Liver (tissue), 8 donors: ENCODE measurements at regions not wholly inside any gene's neighbourhood (a gene's known extent, or its start where the extent isn't known, plus 50 kb on each side); places are given as distances from the start of the nearest gene placed in this dataset.

Experiments
- DNase-seq: peaks from one replicate; pipeline ENCODE4 v3.0.0-alpha.2; 2017; ENCODE audit warnings: low spot score
- H3K27ac ChIP-seq, 2 donors: one replicate each; pipeline ENCODE4 v1.7.0; 2013; ENCODE audit warnings: inconsistent platforms in 2 of 2, low read length in 2 of 2, control low read depth in 1 of 2, low read depth in 1 of 2, mild to moderate bottlenecking in 1 of 2
- H3K27me3 ChIP-seq, 4 donors: one replicate each; pipeline versions ENCODE4 v1.6.1 to v1.7.0; 2013; ENCODE audit warnings: low read length in 3 of 4, inconsistent platforms in 1 of 4, mild to moderate bottlenecking in 1 of 4, moderate library complexity in 1 of 4; ENCODE audit not compliant: control insufficient read depth in 4 of 4, insufficient read depth in 4 of 4
- H3K36me3 ChIP-seq, 4 donors: one replicate each; pipeline versions ENCODE4 v1.6.1 to v1.7.0; 2013; ENCODE audit warnings: low read length in 3 of 4, mild to moderate bottlenecking in 3 of 4, low read depth in 1 of 4, moderate library complexity in 1 of 4; ENCODE audit not compliant: control insufficient read depth in 4 of 4, insufficient read depth in 3 of 4
- H3K4me1 ChIP-seq, 4 donors: one replicate each; pipeline versions ENCODE4 v1.6.1 to v1.7.0; 2013; ENCODE audit warnings: low read length in 3 of 4, mild to moderate bottlenecking in 3 of 4, moderate library complexity in 1 of 4; ENCODE audit not compliant: control insufficient read depth in 4 of 4, insufficient read depth in 4 of 4
- H3K4me3 ChIP-seq, 3 donors: one replicate each; pipeline versions ENCODE4 v1.6.1 to v1.7.0; 2013; ENCODE audit warnings: low read length in 3 of 3, control low read depth in 1 of 3, low read depth in 1 of 3, mild to moderate bottlenecking in 1 of 3
- H3K9ac ChIP-seq, 2 donors: one replicate each; pipeline ENCODE4 v1.7.0; 2013; ENCODE audit warnings: low read length in 2 of 2, mild to moderate bottlenecking in 2 of 2, moderate library complexity in 2 of 2, control low read depth in 1 of 2, low read depth in 1 of 2
- H3K9me3 ChIP-seq, 4 donors: one replicate each; pipeline versions ENCODE4 v1.6.1 to v1.7.0; 2013; ENCODE audit warnings: low read length in 3 of 4; ENCODE audit not compliant: control insufficient read depth in 4 of 4
- ATF3 ChIP-seq: IDR thresholded peaks from 2 replicates; pipeline ENCODE4 v1.6.1; 2016; ENCODE audit warnings: antibody characterized with exemption
- CTCF ChIP-seq: fragments of 150-350 bp; IDR thresholded peaks from 2 replicates; pipeline ENCODE4 v1.5.1; 2017; ENCODE audit warnings: improper control_type of control experiment, low read depth, low read length; ENCODE audit not compliant: missing input control
- EGR1 ChIP-seq, 2 donors: IDR thresholded peaks; 2 replicates each; pipeline ENCODE4 v1.6.1; 2016 to 2018; ENCODE audit warnings: antibody characterized with exemption in 2 of 2, low read depth in 2 of 2
- FOXA1 ChIP-seq: IDR thresholded peaks from 2 replicates; pipeline ENCODE4 v1.6.1; 2016; ENCODE audit warnings: antibody characterized with exemption
- FOXA2 ChIP-seq: IDR thresholded peaks from 2 replicates; pipeline ENCODE4 v1.6.1; 2016; ENCODE audit warnings: antibody characterized with exemption
- GABPA ChIP-seq, 2 donors: IDR thresholded peaks in 1 of 2; conservative IDR thresholded peaks in 1 of 2; 2 replicates each; pipeline ENCODE4 v1.6.1; 2016; ENCODE audit warnings: antibody characterized with exemption in 2 of 2, mild to moderate bottlenecking in 1 of 2, moderate library complexity in 1 of 2
- HNF4A ChIP-seq, 2 donors: conservative IDR thresholded peaks; 2 replicates each; pipeline ENCODE4 v1.6.1; 2016; ENCODE audit warnings: antibody characterized with exemption in 2 of 2, mild to moderate bottlenecking in 2 of 2
- HNF4G ChIP-seq: IDR thresholded peaks from 2 replicates; pipeline ENCODE4 v1.6.1; 2016; ENCODE audit warnings: antibody characterized with exemption
- JUND ChIP-seq, 2 donors: IDR thresholded peaks; 2 replicates each; pipeline ENCODE4 v1.6.1; 2016; ENCODE audit warnings: antibody characterized with exemption in 2 of 2
- MAX ChIP-seq: IDR thresholded peaks from 2 replicates; pipeline ENCODE4 v1.6.1; 2016; ENCODE audit warnings: antibody characterized with exemption
- NR2F2 ChIP-seq: IDR thresholded peaks from 2 replicates; pipeline ENCODE4 v1.6.1; 2016; ENCODE audit warnings: antibody characterized with exemption
- RAD21 ChIP-seq, 2 donors: IDR thresholded peaks; 2 replicates each; pipeline ENCODE4 v1.6.1; 2016; ENCODE audit warnings: antibody characterized with exemption in 2 of 2, mild to moderate bottlenecking in 2 of 2
- REST ChIP-seq: IDR thresholded peaks from 2 replicates; pipeline ENCODE4 v1.6.1; 2016; ENCODE audit warnings: antibody characterized with exemption, mild to moderate bottlenecking
- RXRA ChIP-seq, 2 donors: IDR thresholded peaks; 2 replicates each; pipeline ENCODE4 v1.6.1; 2017 to 2018; ENCODE audit warnings: antibody characterized with exemption in 2 of 2, mild to moderate bottlenecking in 1 of 2
- SP1 ChIP-seq: IDR thresholded peaks from 2 replicates; pipeline ENCODE4 v1.6.1; 2018; ENCODE audit warnings: antibody characterized with exemption, mild to moderate bottlenecking
- TAF1 ChIP-seq: conservative IDR thresholded peaks from 2 replicates; pipeline ENCODE4 v1.6.1; 2016; ENCODE audit warnings: antibody characterized with exemption, mild to moderate bottlenecking
- YY1 ChIP-seq: IDR thresholded peaks from 2 replicates; pipeline ENCODE4 v1.6.1; 2016; ENCODE audit warnings: antibody characterized with exemption, mild to moderate bottlenecking
- ZBTB33 ChIP-seq: IDR thresholded peaks from 2 replicates; pipeline ENCODE4 v1.6.1; 2016; ENCODE audit warnings: antibody characterized with exemption
- WGBS: extraction: QIAGEN DNeasy Blood & Tissue Kit; methylation state at CpG from one replicate; pipeline ENCODE4 v1.1.7; 2013; 5-methylcytosine and 5-hydroxymethylcytosine counted together
- donor health status: healthy.
- donor health status: healthy.
- donor health status: healthy.
- donor health status: healthy.
- donor health status: healthy.

GRCh38 chr20:1754749-1755148 is 97.2 kb upstream of the SIRPG start (continued):
- TF ChIP-seq ZBTB33 (no peak), NR2F2 (no peak), GABPA (IDR thresholded peaks at IDR 0.05 in 1 of 2, conservative IDR thresholded peaks at IDR 0.05 in 1 of 2) (no peak), HNF4A (conservative IDR thresholded peaks at IDR 0.05) (no peak), YY1 (no peak), JUND (IDR thresholded peaks at IDR 0.05) (no peak)

GRCh38 chr20:1754306-1754705 is 96.7 kb upstream of the SIRPG start:
- H3K9me3 ChIP-seq = no peaks in the 10 kb centered on the region
- no peak overlapping the region for H3K9ac ChIP-seq
- H3K4me1 ChIP-seq = peaks cover 5 to 31% (median 16%) of the 10 kb centered on the region in 4 donors
- TF ChIP-seq SP1 (no peak), HNF4A (conservative IDR thresholded peaks at IDR 0.05) (no peak), REST (no peak), FOXA2 (no peak), ATF3 (no peak), FOXA1 (no peak), CTCF (no peak), NR2F2 (no peak), MAX (no peak), RAD21 (IDR thresholded peaks at IDR 0.05) (no peak), YY1 (no peak), EGR1 (IDR thresholded peaks at IDR 0.05; ENCODE audit: low read depth in 2 of 2) (no peak), TAF1 (no peak), HNF4G (no peak), RXRA (IDR thresholded peaks at IDR 0.05) (no peak), JUND (IDR thresholded peaks at IDR 0.05) (no peak)
- H3K4me3 ChIP-seq = no peak overlapping the region
- no peak for DNase-seq
- H3K27me3 ChIP-seq = no peaks in the 10 kb centered on the region
- H3K27ac ChIP-seq = no peak overlapping the region
- no peaks in the 10 kb centered on the region for H3K36me3 ChIP-seq
- WGBS = 73% methylated on average over 2 of the region's 2 CpGs
